Astrocyte of the cerebellum (primary cell): ENCODE measurements at regions not wholly inside any gene's neighbourhood (a gene's known extent, or its start where the extent isn't known, plus 50 kb on each side); places are given as distances from the start of the nearest gene placed in this dataset.
"Not testable (repeated sequence)": the region's sequence is repeated elsewhere in the genome, so short reads cannot be mapped to it uniquely, and the experiment has no call there.

Source experiments
- DNase-seq: peaks from one replicate; pipeline ENCODE4 v3.0.0-alpha.2; 2011; ENCODE audit warnings: low read depth
- H3K4me3 ChIP-seq: 2 replicates; pipeline ENCODE4 v1.5.1; 2011; ENCODE audit warnings: mild to moderate bottlenecking, low read depth, low read length, moderate library complexity
- CTCF ChIP-seq: IDR thresholded peaks from 2 replicates; pipeline ENCODE4 v1.5.1; 2012; ENCODE audit warnings: low read length, low read depth, moderate library complexity, mild to moderate bottlenecking; ENCODE audit errors: missing control alignments
- in situ Hi-C: cut with HindIII; loops from 2 replicates; pipeline ENCODE4 v1.10.0; 2017; ENCODE audit warnings: low sequenced_read_pairs

GRCh38 chr11:71370895-71371673, 77.1 kb downstream of the DHCR7 start:
- no peak overlapping the region for H3K4me3 ChIP-seq
- no peak for DNase-seq
- in situ Hi-C loops, result no loop called here
- no peak for TF ChIP-seq CTCF

- no peak for TF ChIP-seq CTCF
- no peak for DNase-seq
- no peak overlapping the region for H3K4me3 ChIP-seq
- in situ Hi-C loops, result no loop called here
Measured at GRCh38 chr11:71370020-71370747, 78.0 kb downstream of the DHCR7 start.

- DNase-seq, result no peak
- in situ Hi-C loops, result no loop called here
- TF ChIP-seq CTCF, result no peak
- no peak overlapping the region for H3K4me3 ChIP-seq
Measured at GRCh38 chr11:71369411-71369810, 78.8 kb downstream of the DHCR7 start.

GRCh38 chr11:71368966-71369365, 79.2 kb downstream of the DHCR7 start:
- no peak overlapping the region for H3K4me3 ChIP-seq
- DNase-seq, result no peak
- no peak for TF ChIP-seq CTCF
- in situ Hi-C loops, result no loop called here

GRCh38 chr11:71367756-71368155, 80.4 kb downstream of the DHCR7 start:
- no peak for TF ChIP-seq CTCF
- no peak overlapping the region for H3K4me3 ChIP-seq
- no peak for DNase-seq
- in situ Hi-C loops, result no loop called here

GRCh38 chr11:71367276-71367675, 80.9 kb downstream of the DHCR7 start:
- H3K4me3 ChIP-seq, DNase-seq, in situ Hi-C loops: not testable (repeated sequence)

GRCh38 chr11:71366076-71366475, 82.1 kb downstream of the DHCR7 start:
- TF ChIP-seq CTCF, result no peak
- in situ Hi-C loops, result no loop called here

More at GRCh38 chr11:71366076-71366475, 82.1 kb downstream of the DHCR7 start:
- H3K4me3 ChIP-seq, result no peak overlapping the region
- DNase-seq, result no peak
